Kidney glomerular epithelial cell (primary cell): ENCODE measurements at regions not wholly inside any gene's neighbourhood (a gene's known extent, or its start where the extent isn't known, plus 50 kb on each side); places are given as distances from the start of the nearest gene placed in this dataset.

Experiments
- DNase-seq: peaks from one replicate; lab custom pipeline; 2025; lab: John Stamatoyannopoulos, UW

- no peak for DNase-seq
Measured at GRCh38 chr11:135075740-135076139, 663.7 kb upstream of the B3GAT1 start.

GRCh38 chr11:135074397-135074998 lies 662.5 kb upstream of the B3GAT1 start:
- DNase-seq = no peak

GRCh38 chr11:135073870-135074269 lies 661.8 kb upstream of the B3GAT1 start:
- DNase-seq = no peak

- DNase-seq = no peak
Measured at GRCh38 chr11:135073381-135073780, 661.3 kb upstream of the B3GAT1 start.

GRCh38 chr11:135069890-135070289 lies 657.8 kb upstream of the B3GAT1 start:
- DNase-seq = peak; percentile 66

- no peak for DNase-seq
Measured at GRCh38 chr11:135069063-135069462, 657.0 kb upstream of the B3GAT1 start.

- DNase-seq = no peak
Measured at GRCh38 chr11:135062994-135063393, 651.0 kb upstream of the B3GAT1 start.

GRCh38 chr11:135061166-135061565 lies 649.1 kb upstream of the B3GAT1 start:
- no peak for DNase-seq

- DNase-seq = no peak
Measured at GRCh38 chr11:135046986-135047385, 634.9 kb upstream of the B3GAT1 start.

GRCh38 chr11:135046556-135046955 lies 634.5 kb upstream of the B3GAT1 start:
- DNase-seq = no peak

- no peak for DNase-seq
Measured at GRCh38 chr11:135043434-135043833, 631.4 kb upstream of the B3GAT1 start.

GRCh38 chr11:135037828-135038227 lies 625.8 kb upstream of the B3GAT1 start:
- DNase-seq = no peak

- no peak for DNase-seq
Measured at GRCh38 chr11:135036488-135037297, 624.7 kb upstream of the B3GAT1 start.

- no peak for DNase-seq
Measured at GRCh38 chr11:135035282-135035681, 623.2 kb upstream of the B3GAT1 start.

GRCh38 chr11:135033540-135033939 lies 621.5 kb upstream of the B3GAT1 start:
- no peak for DNase-seq

- DNase-seq = no peak
Measured at GRCh38 chr11:135031205-135031989, 619.4 kb upstream of the B3GAT1 start.

GRCh38 chr11:135027461-135027860 lies 615.4 kb upstream of the B3GAT1 start:
- DNase-seq = peak; percentile 44

GRCh38 chr11:135023499-135023898 lies 611.5 kb upstream of the B3GAT1 start:
- no peak for DNase-seq

GRCh38 chr11:135022454-135022853 lies 610.4 kb upstream of the B3GAT1 start:
- DNase-seq = no peak

- no peak for DNase-seq
Measured at GRCh38 chr11:135019899-135020298, 607.9 kb upstream of the B3GAT1 start.

- DNase-seq = no peak
Measured at GRCh38 chr11:135019343-135019871, 607.4 kb upstream of the B3GAT1 start.

- no peak for DNase-seq
Measured at GRCh38 chr11:135017296-135017695, 605.3 kb upstream of the B3GAT1 start.

- no peak for DNase-seq
Measured at GRCh38 chr11:135015966-135016365, 603.9 kb upstream of the B3GAT1 start.
